GM18907 (cell line): ENCODE measurements at regions not wholly inside any gene's neighbourhood (a gene's known extent, or its start where the extent isn't known, plus 50 kb on each side); places are given as distances from the start of the nearest gene placed in this dataset.

Experiments used
- ATAC-seq: cut with Tn5 transposase; IDR thresholded peaks from one replicate; pipeline ENCODE4 v1.9.1; 2021; ENCODE audit warnings: mild to moderate bottlenecking, moderate library complexity; ENCODE audit not compliant: unreplicated experiment

GRCh38 chr9:115643948-115644727, 509.5 kb upstream of the PAPPA start:
- no peak for ATAC-seq

- no peak for ATAC-seq
Measured at GRCh38 chr9:115649991-115650472, 503.6 kb upstream of the PAPPA start.

DNA sequence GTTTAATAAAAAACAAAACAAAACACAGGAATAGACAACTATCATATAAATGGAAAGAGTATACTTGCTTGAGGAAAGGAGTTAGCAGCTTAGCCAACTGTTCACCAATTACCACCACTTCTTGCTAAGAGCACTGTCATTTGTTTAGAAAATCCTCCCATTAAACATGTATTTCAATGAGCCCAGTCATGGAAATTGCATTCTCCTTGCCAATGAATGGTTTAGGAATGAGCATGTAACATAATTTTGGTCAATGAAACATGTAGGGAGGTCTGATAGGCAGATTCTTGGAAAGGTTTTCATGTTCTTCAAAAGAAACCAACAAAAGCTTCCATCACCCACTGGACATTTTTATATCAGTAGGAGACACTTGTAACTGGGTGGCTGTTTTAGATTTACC, 502.8 kb upstream of the PAPPA start:
- ATAC-seq: no peak

DNA sequence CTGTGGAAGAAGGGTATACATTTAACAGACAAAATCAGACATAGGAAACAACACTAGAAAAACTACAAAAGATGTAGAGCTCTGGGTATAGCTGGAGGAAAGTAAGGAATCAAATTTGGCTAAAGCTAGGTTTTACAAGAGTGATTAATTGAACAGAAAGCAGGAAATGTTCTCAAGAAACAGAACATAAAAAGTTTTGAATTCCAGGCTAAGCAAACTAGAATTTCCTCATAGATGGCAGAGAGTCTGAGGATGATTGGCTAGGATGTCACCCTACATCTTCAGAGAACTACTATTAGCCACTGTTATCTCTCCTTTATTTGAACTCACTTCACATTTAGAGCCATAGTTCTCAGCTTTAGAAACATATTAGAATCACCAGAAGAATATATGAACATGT, 502.1 kb upstream of the PAPPA start:
- ATAC-seq: no peak

DNA sequence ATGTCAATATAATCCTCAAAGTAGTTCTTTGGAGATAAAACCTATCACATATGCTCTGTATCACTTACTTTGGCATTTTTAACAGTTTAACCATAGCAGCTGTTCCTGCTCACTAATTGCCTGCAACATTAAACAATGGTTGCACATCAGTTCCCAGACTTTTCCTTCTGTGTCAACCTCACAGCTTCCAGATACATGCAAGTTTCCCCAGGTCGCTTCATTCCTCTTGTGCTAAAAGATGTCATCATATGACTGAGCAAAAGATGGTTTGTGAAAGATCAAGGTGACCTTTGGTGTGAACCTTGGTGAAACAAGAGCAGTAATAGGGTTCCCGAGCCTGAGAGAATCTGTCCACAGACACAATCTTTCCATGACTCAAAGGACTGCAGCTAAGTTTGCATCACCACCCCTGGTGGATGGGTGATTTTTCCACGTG, 500.4 kb upstream of the PAPPA start:
- no peak for ATAC-seq

DNA sequence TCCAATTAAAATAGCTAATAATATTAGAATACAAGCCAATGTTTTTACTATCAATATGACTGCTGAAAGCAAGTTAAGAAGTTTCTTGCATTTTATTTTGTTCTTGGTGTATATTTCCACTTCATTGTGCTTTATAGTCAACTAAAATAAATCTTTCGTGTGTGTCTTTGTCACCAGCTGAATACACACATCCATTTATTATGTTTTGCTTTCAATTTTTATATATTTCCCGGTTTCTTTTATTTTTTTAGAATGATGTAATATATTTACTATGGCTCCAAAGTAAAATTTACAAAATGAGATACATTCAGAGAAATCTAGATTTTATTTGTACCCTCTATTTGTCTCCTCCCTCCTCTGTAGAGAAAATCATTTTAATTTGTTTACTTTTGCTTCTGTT, 495.9 kb upstream of the PAPPA start:
- no peak for ATAC-seq

DNA sequence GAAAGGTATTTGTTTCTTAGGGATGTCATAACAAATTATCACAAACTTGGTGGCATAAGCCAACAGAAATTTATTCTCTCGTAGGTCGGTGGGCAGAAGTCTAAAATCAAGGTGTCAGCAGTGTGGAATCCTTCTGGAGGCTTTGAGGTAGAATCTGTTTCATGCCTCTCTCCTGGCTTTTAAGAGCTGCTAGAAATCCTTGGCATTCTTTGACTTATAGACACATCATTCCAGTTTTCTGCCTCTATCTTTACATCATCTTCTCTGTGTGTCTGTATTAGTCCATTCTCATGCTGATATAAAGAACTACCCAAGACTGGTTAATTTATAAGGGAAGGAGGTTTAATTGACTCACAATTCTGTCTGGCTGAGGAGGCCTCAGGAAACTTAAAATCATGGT, 488.1 kb upstream of the PAPPA start:
- no peak for ATAC-seq

DNA sequence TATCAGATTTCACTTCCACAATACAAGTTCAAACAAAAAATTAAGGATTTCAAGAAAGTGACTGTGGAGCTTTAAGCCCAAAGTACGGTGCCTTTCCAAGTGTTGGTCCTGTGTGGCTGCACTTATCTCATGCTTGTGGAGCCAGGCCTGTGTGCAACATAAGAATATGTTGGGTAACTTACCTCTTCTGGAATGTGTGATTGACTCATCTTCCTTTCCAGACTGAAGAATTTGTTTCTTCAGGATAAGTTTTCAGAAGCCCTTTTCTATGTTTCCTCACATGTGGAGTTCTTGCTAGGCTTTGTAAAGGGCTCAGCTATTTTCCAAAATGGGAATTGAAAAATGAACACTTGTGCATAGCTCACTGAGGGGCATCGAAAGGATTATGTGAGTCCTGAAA, 485.1 kb upstream of the PAPPA start:
- no peak for ATAC-seq

DNA sequence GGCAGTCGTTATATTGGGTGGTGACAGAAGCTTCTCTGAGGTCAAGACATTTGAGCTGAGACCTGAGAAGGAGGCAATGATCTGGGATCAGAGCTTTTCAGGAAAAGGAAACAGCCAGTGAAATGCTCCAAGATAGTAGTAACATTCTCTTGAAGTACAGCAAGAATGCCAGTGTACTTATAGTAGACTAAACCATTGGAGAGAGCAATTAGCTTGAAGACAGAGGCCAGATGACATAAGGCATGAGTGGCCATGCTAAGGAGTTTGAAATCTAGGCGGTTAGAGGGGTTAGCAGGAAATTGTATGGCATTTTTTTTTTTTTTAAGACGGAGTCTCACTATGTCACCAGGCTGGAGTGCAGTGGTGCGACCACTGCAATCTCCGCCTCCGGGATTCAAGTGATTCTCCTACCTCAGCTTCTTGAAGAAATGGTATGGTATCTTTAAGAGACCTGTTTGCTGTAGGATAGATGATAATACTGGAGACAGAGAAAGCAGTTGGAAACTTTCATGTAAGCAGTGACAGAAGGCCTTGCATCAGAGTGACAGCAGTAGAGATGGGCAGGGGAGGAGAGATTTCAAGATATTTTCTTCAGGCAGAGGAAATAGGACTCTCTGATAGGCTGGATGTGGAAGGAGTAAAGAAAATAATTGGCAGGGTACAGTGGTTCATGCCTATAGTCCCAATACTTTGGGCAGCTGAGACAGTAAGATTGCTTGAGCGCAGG, 482.2 kb upstream of the PAPPA start:
- ATAC-seq: no peak

GRCh38 chr9:115671963-115672305, 481.7 kb upstream of the PAPPA start:
- no peak for ATAC-seq

- ATAC-seq: no peak
Measured at GRCh38 chr9:115672477-115673316, 480.9 kb upstream of the PAPPA start.

GRCh38 chr9:115673599-115673998, 480.0 kb upstream of the PAPPA start:
- ATAC-seq: no peak

DNA sequence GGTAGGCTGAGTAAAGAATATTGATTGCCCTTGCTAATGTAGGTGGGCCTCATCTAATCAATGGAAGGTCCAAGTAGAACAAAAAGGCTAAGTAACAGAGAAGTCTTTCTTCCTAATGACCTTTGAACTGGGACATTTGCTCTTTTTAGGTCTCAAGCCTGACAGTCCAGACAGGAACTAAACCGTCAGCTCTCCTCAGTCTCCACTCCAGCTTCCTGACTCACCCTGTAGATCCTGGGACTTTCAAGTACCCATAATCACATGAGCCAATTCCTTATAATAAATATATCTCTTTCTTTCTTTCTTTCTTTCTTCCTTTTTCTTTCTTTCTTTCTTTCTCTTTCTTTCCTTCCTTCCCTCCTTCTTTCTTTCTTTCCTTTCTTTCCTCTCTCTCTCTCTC, 479.5 kb upstream of the PAPPA start:
- no peak for ATAC-seq

DNA sequence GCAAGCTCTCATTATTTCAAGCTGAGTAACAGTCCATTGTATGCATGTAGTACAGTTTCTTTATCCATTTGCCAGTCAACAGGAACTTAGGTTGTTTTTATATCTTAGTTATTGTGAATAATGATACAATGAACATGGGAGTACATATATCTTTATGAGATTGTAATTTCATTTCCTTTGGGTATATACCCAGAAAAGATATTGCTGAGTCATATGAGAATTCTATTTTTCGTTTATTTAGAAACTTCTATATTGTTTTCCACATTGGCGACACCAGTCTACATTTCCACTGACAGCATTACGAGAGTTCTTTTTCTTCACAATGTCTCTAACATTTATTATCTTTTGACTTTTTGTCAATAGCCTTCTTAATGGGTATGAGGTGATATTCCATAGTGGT, 477.8 kb upstream of the PAPPA start:
- ATAC-seq: no peak

GRCh38 chr9:115680231-115680630, 473.4 kb upstream of the PAPPA start:
- ATAC-seq: no peak

- no peak for ATAC-seq
Measured at GRCh38 chr9:115681585-115681984, 472.0 kb upstream of the PAPPA start.

- no peak for ATAC-seq
Measured at GRCh38 chr9:115686069-115686468, 467.5 kb upstream of the PAPPA start.

- no peak for ATAC-seq
Measured at GRCh38 chr9:115687356-115687755, 466.2 kb upstream of the PAPPA start.

DNA sequence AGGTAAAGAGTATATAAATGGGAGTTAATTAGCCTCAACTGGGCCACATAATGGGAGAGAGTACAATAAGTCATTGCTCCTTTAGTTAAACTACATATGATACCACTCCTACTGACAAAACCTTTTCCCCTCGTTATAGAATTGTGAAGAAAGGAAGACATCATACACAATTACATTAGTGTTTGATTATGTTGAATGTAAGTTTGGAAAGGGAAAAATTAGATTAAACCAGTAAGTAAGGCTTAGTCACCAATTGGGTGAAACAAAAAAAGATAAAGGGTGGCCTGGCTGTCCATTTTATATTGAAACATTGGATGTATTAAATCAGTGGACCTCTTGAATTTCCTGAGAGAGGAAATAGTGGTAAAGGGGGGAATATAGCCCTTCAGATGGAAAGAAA, 464.3 kb upstream of the PAPPA start:
- no peak for ATAC-seq

GRCh38 chr9:115690786-115691496, 462.6 kb upstream of the PAPPA start:
- ATAC-seq: no peak

GRCh38 chr9:115691693-115692092, 461.9 kb upstream of the PAPPA start:
- no peak for ATAC-seq
